Stimulated activated CD8-positive, alpha-beta memory T cell treated with anti-CD3 and anti-CD28 coated beads, Interleukin-2, amount 100 ng/mL, for 1 hour (primary cell): ENCODE measurements at regions not wholly inside any gene's neighbourhood (a gene's known extent, or its start where the extent isn't known, plus 50 kb on each side); places are given as distances from the start of the nearest gene placed in this dataset.
"Not testable (repeated sequence)": the region's sequence is repeated elsewhere in the genome, so short reads cannot be mapped to it uniquely, and the experiment has no call there.

ENCODE experiments used
- DNase-seq, 2 donors: peaks; one replicate each; pipeline ENCODE4 v3.0.0-alpha.2; 2020; ENCODE audit warnings: low read depth in 2 of 2

GRCh38 chr11:39462506-39462905, 1996.9 kb downstream of the LRRC4C start:
- no peak for DNase-seq

GRCh38 chr11:39461066-39461465, 1998.4 kb downstream of the LRRC4C start:
- no peak for DNase-seq

DNA sequence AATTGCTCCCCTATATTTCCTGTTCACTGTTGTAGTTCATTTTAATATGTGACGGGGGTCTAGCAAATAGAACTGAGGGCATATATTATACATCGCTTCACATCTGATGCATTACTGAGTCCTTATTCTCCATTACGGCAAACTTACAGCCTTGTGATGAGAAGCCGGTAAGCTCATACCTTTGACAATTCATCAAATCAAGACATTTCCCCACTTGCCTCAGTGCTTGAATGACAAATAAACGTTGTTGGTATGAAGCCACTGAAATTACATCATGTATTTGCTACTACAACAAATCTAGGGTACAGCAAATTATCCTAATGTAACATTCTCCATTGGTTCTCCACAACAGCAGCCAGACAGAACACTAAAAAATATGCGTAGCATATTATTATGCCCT, 1999.8 kb downstream of the LRRC4C start:
- DNase-seq = no peak

GRCh38 chr11:39458481-39458880, 2001.0 kb downstream of the LRRC4C start:
- no peak for DNase-seq

DNA sequence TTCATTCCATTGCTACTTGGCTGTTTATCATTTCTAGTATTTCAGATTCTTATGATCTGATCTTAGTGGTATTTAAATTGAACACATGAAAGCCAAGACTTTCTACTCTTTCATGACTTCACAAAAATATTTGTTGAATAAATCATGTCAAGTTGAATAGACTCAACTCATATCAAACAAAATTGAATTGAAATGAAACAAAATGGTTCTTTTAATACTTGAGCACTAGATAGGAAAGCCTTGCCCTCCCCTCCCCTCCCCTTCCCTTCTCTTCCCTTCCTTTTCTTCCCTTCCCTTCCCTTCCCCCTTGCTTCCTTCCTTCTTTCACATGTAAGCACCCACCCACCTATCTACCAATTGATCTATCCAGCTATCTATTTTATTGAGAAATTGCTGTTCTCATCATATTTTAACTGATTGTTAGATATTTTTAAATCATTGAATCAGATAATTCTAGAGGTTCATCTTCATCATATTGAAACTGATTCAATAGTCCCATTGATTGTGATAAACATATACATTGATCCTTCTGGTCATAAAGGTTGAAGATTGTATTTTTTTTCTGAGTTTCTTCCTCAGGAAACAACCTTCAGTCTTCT, 2015.9 kb downstream of the LRRC4C start:
- DNase-seq = no peak

DNA sequence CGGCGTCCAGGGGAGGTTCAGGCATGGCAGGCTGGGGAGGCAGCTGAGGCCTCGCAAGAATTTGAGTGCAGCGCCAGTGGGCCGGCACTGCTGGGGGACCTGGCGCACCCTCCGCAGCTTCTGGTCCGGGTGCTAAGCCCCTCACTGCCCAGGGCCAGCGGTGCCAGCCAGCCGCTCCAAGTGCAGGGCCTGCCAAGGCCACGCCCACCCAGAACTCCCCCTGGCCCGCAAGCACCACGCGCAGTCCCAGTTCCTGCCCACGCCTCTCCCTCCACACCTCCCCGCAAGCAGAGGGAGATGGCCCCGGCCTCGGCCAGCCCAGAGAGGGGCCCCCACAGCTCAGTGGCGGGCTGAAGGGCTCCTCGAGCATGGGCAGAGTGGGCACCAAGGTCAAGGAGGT, 2017.3 kb downstream of the LRRC4C start:
- DNase-seq = no peak

GRCh38 chr11:39435641-39436040, 2023.8 kb downstream of the LRRC4C start:
- DNase-seq = no peak

DNA sequence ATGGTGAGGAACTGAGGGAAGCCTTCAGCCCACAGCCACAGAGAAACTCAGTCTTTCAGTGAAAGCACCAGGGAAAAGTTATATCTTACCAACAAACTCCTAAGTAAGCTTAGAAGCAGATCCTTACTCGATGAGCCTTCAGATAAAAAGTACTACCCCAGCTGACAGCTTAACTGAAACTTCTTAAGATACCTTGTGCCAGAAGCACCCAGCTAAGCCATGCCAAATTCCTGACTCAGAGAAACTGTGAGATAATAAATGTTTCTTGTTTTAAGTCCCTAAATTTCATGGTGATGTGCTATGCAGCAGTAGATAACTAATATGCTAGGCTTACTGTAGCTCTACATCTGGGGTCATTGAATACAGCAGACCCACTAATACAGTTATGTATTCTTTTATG, 2025.0 kb downstream of the LRRC4C start:
- no peak for DNase-seq

DNA sequence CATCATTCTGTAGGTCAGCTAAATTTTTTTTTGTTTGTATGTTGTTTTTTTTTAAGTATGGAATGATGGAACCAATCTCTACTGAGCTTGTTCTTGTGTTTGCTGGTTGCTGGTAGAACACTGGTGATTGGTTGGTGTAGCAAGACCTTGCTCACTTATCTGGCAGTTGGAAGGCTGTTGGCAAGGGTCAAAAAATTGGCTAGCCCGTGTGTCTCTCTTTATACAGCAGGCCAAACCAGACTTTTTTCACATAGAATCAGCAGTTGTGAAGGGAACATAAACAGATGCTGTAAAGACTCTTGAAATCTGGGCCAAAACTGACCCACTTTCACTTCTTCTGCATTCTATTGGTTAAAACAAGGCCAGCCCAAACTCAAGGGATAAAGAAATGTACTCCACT, 2026.5 kb downstream of the LRRC4C start:
- no peak for DNase-seq

- no peak for DNase-seq
Measured at GRCh38 chr11:39425226-39425625, 2034.2 kb downstream of the LRRC4C start.

- no peak for DNase-seq
Measured at GRCh38 chr11:39412117-39412516, 2047.3 kb downstream of the LRRC4C start.

DNA sequence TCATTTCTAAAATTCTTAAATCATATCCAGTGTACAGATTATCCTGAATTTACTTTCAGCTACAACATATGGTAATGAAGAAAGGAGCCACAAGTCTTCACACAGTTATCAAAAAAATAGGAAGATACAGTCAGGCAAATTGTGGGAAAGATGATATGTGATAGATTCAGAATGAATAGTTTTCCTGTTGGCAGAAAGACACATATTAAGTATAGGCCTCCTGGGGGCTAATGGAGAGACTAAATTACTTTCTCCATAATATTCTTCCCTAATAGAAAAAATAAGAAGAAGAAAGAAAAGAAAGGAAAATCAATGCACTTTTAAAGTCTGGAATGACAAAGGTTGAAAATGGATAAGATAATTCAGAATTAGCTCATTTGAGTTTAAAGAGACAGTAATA, 2073.5 kb downstream of the LRRC4C start:
- no peak for DNase-seq

- no peak for DNase-seq
Measured at GRCh38 chr11:39374963-39375698, 2084.3 kb downstream of the LRRC4C start.

- DNase-seq = no peak
Measured at GRCh38 chr11:39367534-39367933, 2091.9 kb downstream of the LRRC4C start.

DNA sequence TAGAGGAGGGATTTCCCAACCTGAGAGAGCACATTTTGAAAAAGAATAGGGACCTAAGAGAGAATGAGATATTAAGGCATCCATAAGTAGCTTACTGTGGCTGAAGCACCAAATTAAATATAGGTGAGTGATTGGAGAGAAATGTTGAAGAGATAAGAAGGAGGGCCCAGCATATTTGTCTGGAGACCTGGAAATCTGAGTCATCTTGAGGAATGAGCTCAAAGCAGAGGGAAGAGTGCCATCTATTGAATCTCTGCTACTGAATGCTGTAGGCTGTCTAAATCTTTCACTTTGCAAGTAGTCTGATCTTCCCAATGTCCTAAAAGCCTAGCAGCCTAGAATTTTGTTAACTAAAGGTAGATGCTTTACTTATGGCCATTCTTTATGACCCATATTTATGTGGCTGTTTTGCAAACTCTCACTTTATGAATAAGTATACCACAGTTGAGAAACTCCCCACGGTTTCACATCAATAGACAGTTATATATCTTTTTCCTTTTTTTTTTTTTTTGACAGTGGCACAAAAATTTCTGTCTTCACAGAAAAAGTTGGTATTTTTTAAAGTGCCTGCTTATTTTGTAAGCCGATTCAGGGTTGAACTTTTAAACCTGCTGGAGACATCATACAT, 2093.5 kb downstream of the LRRC4C start:
- no peak for DNase-seq

- DNase-seq = no peak
Measured at GRCh38 chr11:39363571-39363970, 2095.9 kb downstream of the LRRC4C start.

DNA sequence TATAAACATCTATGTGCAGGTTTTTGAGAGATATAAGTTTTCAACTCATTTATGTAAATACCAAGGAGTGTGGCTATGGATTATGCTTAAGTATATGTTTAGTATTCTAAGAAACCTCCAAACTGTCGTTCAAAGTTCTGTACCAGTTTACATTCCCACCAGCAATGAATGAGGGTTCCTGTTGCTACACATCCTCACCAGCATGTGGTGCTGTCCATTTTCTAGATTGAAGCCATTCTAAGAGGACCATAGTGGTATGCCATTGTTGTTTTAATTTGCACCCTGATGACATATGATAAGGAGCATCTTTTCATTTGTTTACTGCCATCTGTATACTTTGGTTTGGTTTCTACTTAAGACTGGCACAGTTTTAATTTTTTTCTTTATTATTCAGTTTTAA, 2097.9 kb downstream of the LRRC4C start:
- DNase-seq = no peak

GRCh38 chr11:39345834-39346442, 2113.5 kb downstream of the LRRC4C start:
- no peak for DNase-seq

GRCh38 chr11:39341461-39341860, 2118.0 kb downstream of the LRRC4C start:
- no peak for DNase-seq

- not testable (repeated sequence) for DNase-seq
Measured at GRCh38 chr11:39333006-39333405, 2126.4 kb downstream of the LRRC4C start.

DNA sequence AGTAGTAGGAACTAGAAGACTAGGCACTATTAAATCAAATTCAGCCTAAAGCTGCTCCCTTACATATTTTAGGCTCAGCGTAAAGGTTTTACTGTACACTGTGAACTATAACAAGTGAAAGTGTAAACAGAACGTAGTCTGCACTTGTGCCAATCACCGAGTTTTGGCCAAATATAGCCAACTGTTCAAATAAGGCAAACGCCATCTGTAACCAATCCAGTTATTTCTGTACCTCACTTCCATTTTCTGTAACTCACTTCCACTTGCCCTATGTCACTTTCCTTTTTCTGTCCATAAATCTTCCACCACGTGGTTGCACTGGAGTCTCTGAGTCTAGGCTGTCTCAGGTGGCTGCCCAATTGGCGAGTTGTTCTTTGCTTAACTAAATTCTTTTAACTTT, 2132.2 kb downstream of the LRRC4C start:
- no peak for DNase-seq

GRCh38 chr11:39311888-39312287, 2147.6 kb downstream of the LRRC4C start:
- DNase-seq = not testable (repeated sequence)

- no peak for DNase-seq
Measured at GRCh38 chr11:39304586-39304985, 2154.9 kb downstream of the LRRC4C start.
